ENCODE measurements at regions not wholly inside any gene's neighbourhood (a gene's known extent, or its start where the extent isn't known, plus 50 kb on each side); places are given as distances from the start of the nearest gene placed in this dataset.

DNA sequence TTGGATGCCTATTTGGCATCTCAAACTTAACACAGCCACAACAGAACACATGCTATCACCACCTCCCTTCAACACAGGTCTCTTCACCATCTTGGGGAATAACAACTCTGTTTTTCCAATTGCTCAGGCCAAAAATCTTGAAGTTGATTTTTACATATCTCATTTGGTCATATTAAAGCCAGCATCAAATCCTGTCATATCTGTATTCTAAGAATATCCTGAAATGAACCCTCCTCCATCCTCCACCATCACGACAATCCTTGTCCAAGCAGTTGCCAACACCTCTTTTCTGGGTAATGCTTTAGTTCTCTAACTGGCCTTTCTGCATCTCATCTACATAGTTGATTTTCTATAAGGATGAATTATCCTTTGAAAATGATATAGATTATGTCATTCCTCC is 168.7 kb downstream of the GPR37 start:
- TF ChIP-seq EZH2 (IDR thresholded peaks at IDR 0.05; ENCODE audit: low read depth, low read length, severe bottlenecking) (no peak), POLR2A (IDR thresholded peaks at IDR 0.05; ENCODE audit: control extremely low read depth in 1 of 2, low read depth in 2 of 2, low read length in 2 of 2) (no peak), TAF7 (optimal IDR thresholded peaks at IDR 0.05; ENCODE audit: borderline replicate concordance, low read depth, low read length) (no peak), TBP (IDR thresholded peaks at IDR 0.05; ENCODE audit: low read depth, low read length) (no peak), SIN3A (conservative IDR thresholded peaks at IDR 0.05 in 1 of 2, IDR thresholded peaks at IDR 0.05 in 1 of 2; ENCODE audit: low read depth in 1 of 2, low read length in 2 of 2) (no peak), CEBPB (IDR thresholded peaks at IDR 0.05; ENCODE audit: low read depth, low read length) (no peak), CHD2 (IDR thresholded peaks at IDR 0.05; ENCODE audit: low read length) (no peak), POLR2AphosphoS5 (IDR thresholded peaks at IDR 0.05; ENCODE audit: low read depth, low read length) (no peak)
- TF ChIP-seq, protein P1, sequence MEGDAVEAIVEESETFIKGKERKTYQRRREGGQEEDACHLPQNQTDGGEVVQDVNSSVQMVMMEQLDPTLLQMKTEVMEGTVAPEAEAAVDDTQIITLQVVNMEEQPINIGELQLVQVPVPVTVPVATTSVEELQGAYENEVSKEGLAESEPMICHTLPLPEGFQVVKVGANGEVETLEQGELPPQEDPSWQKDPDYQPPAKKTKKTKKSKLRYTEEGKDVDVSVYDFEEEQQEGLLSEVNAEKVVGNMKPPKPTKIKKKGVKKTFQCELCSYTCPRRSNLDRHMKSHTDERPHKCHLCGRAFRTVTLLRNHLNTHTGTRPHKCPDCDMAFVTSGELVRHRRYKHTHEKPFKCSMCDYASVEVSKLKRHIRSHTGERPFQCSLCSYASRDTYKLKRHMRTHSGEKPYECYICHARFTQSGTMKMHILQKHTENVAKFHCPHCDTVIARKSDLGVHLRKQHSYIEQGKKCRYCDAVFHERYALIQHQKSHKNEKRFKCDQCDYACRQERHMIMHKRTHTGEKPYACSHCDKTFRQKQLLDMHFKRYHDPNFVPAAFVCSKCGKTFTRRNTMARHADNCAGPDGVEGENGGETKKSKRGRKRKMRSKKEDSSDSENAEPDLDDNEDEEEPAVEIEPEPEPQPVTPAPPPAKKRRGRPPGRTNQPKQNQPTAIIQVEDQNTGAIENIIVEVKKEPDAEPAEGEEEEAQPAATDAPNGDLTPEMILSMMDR (IDR thresholded peaks at IDR 0.05; ENCODE audit: control extremely low read depth in 1 of 3, insufficient read depth in 1 of 3, low read depth in 1 of 3, low read length in 3 of 3) = no peak
